ENCODE measurements at regions not wholly inside any gene's neighbourhood (a gene's known extent, or its start where the extent isn't known, plus 50 kb on each side); places are given as distances from the start of the nearest gene placed in this dataset.

DNA sequence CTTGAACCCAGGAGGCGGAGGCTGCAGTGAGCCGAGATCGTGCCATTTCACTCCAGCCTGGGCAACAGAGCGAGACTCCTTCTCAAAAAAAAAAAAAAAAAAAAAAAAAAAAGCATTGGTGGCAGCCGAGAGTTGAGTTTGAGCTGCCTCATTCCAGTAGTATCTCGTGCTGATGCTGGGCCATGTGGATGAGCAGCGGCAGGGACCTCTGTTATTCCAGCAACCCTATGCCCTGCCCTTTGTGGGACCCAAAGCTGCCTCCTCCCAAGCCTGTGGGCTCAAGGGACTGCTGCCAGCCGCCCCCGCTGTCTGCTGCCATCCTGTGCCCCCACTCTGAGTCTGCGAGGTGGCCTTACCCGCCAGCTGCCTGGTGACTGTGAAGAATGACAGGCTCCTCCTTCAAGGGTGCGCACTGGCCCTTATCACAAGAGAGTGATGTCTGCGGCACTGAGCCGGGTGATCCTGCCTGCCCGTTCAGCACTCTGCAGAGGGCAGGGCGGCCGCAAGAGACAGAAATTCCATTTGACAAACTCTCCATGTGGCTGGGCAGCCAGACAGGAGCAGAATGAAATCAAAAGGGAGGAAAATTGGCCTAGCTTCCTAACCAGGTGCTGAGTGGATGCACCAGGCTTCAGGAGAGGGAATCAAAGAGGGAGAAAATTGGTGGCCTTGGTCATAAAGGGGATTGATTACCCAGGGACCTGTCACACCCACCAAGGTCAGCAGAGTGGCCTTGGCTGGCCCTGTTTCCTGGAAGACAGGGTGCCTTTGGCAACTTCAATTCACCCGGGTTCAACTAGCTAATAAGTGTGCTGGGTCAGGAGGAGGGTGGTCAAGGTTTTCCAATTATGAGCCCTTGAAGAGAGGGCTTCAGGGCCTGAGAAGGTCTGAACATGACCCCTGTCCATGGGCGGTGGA lies 65.3 kb upstream of the ZMIZ1 start:
- DNase-seq, result no peak

DNA sequence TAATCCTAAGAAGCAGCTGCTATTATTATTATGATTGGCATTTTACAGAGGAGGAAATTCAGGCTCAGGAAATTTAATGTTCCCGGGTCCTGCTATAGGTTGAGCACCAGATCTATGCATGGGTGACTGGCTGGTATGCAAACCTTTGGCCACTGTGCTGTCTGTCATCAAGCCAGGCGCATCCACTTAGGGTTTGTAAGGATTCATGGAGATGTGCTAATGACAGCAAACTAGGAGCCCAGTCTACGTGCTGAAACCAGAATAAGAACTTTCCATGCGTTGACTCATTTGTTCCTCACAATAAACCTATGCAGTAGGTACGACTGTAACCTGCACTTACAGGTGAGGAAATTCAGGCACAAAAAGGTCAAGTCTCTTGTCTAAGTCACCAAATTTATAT lies 64.5 kb upstream of the ZMIZ1 start:
- no peak for DNase-seq

DNA sequence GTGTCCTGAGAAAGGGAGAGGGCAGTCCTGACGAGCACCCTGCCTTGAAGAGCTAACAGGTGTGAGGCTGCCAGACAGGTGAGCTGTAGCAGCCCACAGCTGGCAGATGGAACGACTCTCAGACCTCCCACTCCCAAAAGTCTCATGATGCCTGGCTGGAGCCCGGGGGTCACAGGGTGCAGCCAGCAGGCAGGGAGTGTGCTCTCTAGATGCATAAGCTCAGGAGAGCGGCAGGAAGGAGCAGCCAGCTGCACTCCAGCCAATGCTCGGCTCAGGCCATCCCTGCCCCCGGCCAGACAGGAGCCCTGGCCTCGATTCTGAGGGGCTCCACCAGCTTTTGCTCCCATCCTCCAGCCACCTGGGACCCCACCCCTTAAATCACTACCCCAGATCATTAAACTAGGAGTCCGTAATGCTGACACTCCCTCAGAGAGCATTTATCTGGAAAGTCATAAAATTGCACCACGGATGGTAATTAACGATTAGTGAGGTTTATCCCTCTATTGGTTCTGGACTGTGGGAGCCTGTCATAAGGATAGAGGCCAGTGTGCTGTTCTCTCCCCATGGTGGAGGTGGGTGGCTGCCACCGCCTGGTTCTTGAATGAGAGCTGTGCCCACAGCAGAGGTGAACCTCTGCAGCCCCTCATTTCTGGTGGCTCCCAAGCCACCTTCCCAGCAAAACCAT lies 63.5 kb upstream of the ZMIZ1 start:
- no peak for DNase-seq

DNA sequence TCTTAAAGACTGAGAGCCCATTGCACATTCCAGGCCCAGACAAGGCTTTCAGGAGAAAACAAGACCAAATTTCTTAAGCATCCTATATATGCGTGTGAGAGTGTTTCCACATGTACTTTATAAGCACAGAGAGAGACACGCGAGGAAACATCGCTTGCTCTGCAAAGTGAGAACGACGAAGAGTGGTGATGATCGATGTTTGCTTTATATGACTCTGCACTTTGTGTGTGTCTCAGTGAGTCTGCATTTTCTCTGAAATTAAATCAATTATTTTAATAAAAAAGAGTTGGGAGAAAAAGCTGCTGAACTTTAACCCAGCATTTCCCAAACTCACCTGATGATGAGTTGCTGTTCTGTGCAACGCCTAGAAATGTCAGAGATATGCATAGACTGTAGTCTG lies 61.7 kb upstream of the ZMIZ1 start:
- no peak for DNase-seq

DNA sequence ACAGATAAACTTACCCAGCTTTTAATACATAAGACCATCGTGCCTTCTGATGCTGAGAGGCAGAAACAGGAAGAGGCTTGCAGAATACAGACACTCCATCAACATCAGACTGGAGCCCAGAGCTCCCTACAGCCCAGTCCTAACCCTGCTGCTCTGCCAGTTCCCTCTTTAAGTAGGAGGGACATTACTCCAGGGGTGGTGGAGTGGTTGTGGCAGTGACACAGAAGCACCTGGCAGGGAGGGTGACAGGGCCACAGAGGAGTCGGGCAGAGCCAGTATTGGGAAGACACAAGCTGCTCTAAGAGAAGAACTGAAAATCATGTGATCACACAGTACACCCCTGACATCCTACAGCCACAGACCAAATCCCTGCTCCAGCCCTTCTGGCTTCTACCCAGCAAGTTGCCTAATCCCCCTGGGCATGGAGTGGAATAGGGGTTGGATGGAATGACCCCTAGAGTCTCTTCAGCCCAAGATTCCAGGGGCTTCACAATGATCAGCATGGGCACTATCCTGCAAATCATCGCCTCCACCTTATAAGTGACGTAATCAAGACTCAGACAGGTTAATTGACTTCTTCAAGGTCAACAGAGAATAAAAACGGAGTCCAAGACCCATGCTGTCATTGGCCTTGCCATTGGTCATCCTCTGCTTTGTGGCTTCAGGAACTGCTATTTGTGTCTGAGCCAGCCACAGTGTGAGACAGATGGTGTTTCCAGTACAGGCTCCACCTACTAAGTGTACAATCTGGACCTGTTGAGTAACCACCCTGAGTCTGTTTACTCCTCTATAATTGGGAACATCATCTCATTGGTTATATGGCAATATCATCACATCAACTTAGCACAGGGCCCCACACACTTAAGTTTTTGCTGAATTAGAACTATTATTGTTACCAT lies 61.1 kb upstream of the ZMIZ1 start:
- no peak for DNase-seq

DNA sequence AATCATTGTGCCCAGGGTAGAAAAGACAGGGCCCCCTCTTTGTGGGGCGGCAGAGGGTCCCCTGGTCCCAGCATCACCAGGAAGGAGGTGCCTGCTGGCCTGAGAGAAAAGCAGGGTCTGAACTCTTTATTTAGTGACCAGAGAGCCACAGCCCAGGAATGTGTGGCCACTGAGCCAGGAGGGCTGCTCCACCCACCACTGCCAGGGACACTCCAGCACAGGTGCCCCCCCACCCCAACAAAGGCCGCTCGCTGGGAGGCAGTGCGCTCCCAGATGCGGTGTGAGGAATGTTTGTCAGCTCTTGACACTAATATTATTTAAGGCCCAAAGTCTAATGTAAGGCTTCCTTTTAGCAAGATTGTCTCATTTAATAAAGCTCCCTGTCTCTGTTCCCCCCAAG lies 59.6 kb upstream of the ZMIZ1 start:
- DNase-seq, result no peak

DNA sequence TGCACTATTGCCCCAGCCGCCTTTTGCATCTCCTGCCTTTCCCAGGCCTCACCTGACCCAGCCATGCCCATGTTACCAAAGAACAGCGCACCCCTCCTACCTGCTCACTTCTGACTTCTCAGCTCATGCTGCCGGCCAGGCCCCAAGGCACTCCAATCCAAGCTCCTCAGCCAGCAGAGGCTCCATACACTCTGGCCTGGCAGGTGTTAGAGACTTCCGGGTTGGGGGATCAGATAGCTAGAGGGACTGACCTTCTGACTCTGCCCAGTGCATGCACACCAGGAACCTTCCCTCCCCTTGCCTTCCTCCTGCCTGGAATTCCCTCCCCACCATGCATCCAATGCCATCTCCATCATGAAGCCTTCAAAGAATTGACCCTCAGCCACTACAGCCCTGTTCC lies 56.2 kb upstream of the ZMIZ1 start:
- no peak for DNase-seq

DNA sequence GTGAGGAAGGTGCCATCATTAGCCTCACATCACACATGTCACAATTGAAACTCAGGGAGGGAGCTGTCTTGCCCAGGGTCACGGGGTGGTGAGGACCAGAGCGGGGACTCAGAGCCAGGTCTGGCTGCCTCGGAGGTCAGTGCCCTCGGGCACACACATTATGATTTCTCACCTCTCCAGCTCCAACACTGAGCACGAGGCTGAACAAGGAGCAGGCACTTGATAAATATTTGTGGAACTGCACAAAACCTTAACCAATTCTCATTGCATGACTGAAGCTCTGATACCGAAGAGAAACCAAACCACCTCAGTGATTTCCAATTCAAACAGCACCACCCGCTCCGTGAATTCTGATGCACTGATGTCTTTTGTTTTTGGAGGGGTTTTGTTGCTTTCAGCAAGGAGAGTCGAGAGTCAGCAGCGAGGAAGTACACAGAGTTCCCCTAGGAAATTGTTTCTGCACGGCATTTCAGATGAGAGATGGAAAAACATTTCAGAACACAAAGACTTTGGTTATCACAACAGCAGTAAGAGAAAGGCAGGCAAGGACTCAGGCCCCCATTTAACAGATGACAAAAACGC lies 55.3 kb upstream of the ZMIZ1 start:
- no peak for DNase-seq

DNA sequence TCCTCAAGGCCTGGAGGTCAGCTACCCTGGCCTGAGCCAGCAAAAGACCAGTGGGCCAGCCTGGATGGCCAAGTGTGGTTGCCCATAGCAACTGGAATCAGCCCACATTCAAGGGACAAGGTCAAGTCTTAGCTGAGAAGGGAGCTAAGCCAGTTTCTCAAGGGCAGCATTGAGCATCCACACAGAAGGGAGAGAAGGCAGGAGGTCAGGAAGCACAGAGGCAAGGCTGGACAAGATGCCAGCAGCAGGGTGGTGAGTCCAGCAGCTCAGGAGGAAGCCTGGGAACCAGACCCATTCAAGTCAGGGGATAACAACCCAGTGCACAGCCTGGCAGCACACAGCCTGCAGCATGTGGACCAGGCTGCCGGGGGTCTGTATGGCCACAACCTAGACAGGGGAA lies 54.0 kb upstream of the ZMIZ1 start:
- DNase-seq, result no peak

DNA sequence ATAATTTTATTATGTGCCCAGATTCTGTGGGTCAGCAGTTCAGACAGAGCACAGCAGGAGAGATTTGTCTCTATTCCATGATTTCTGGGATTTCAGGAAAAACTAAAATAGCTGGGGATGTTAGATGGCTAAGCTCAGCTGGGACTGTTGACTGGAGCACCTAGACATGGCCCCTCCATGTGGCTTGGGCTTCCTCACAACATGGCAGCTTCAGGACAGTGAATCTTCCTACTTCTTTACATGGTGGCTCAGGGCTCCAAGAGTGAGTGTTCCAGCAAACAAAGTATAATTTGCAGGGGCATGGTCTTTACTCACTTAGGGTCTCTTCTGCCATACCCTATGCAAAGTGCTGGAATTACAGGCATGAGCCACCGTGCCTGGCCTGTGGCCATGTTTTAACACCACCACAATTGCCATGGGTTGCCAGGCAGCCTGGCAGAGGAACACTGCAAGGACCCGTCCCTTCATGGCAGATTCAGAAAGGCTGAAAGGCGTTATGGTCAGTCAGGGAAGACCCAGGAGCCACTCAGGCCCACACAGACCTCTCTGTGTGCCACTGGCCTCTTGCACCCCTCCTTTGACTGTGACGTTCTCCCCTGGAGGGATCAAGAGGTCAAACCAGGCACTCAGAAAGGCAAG lies 50.8 kb upstream of the ZMIZ1 start:
- no peak for DNase-seq

DNA sequence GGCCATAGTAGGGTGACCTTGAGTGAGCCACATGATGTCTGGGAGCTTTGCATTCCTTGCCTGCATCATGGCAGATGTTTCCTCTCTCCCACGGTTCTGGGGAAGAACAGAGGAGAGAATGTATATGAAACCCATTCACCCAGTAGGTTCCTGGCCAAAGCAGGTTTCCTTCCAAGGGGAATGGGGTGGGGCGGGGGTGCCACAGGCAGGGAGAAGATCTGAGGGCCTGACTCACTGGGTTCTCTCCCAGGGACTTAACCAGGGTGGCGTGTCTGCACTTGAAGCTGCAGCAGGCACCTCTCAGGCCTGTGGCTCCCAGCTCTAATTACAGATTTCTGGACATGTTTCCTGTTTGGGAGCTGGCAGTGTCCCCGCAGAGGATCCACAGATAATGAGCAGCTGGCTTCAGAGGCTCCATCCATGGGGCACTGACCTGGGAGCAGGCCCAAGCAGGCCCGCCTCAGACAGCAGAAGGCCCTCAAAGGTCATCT lies 50.2 kb upstream of the ZMIZ1 start:
- DNase-seq, result no peak
